Breast epithelium (tissue), 3 donors: ENCODE measurements at regions not wholly inside any gene's neighbourhood (a gene's known extent, or its start where the extent isn't known, plus 50 kb on each side); places are given as distances from the start of the nearest gene placed in this dataset.

Experiments used
- CTCF ChIP-seq, 3 donors: fragments of 450-650 bp; IDR thresholded peaks; one replicate each; pipeline ENCODE4 v1.5.1; 2016 to 2017; ENCODE audit warnings: antibody characterized with exemption in 3 of 3, mild to moderate bottlenecking in 3 of 3, moderate library complexity in 3 of 3
- POLR2A ChIP-seq: fragments of 450-650 bp; IDR thresholded peaks from one replicate; pipeline ENCODE4 v1.6.1; 2016; ENCODE audit warnings: antibody characterized with exemption, mild to moderate bottlenecking, moderate library complexity
- POLR2AphosphoS5 ChIP-seq, 3 donors: sonication (generic); formaldehyde crosslinking; IDR thresholded peaks; one replicate each; pipeline ENCODE4 v1.6.1; 2017; ENCODE audit warnings: antibody characterized with exemption in 3 of 3

- TF ChIP-seq POLR2A (no peak), CTCF (IDR thresholded peaks at IDR 0.05) (no peak), POLR2AphosphoS5 (IDR thresholded peaks at IDR 0.05) (no peak)
Observed at GRCh38 chr2:199186301-199186751, 271.4 kb downstream of the SATB2 start.
